ENCODE measurements at regions not wholly inside any gene's neighbourhood (a gene's known extent, or its start where the extent isn't known, plus 50 kb on each side); places are given as distances from the start of the nearest gene placed in this dataset.

GRCh38 chr12:19933924-19934323 lies 434.4 kb upstream of the PDE3A start:
- TF ChIP-seq EZH2phosphoT487 (IDR thresholded peaks at IDR 0.05; ENCODE audit: borderline replicate concordance, low read depth, low read length) (no peak), CTCF (conservative IDR thresholded peaks at IDR 0.05; ENCODE audit: low read length) (no peak)
- no peaks in the 10 kb centered on the region for H3K79me2 ChIP-seq (ENCODE audit: insufficient read depth, low read depth, low read length)
- CTCF ChIA-PET (ENCODE audit: unreplicated experiment) = no interaction called here
- POLR2A ChIA-PET = interaction anchor here (1.5 kb wide), 1 partner anchor 19 kb away, joined by 3 read pairs; no protein-coding TSS in a partner anchor
- H2AFZ ChIP-seq (ENCODE audit: low read length) = no peak overlapping the region
- no peak overlapping the region for H3K4me3 ChIP-seq (ENCODE audit: low read depth, low read length, poor library complexity, severe bottlenecking)
- intact Hi-C loops (cut with micrococcal nuclease; ENCODE audit: unreplicated experiment) = no loop called here
- H4K20me1 ChIP-seq (ENCODE audit: insufficient read depth, low read length) = no peaks in the 10 kb centered on the region
- H3K4me1 ChIP-seq (ENCODE audit: insufficient read depth, low read length, poor library complexity, severe bottlenecking) = no peaks in the 10 kb centered on the region
- H3K4me2 ChIP-seq (ENCODE audit: low read length) = no peak overlapping the region
- H3K9me3 ChIP-seq (ENCODE audit: low read length) = no peaks in the 10 kb centered on the region
- H3K9me2 ChIP-seq (ENCODE audit: insufficient read depth, low read length) = no peaks in the 10 kb centered on the region
- DNase-seq (ENCODE audit: low spot score) = no peak
- H3K27ac ChIP-seq (ENCODE audit: low read depth, low read length, poor library complexity, severe bottlenecking) = no peak overlapping the region
- no peaks in the 10 kb centered on the region for H3K36me3 ChIP-seq (ENCODE audit: insufficient read depth, low read length)
- BruUV-seq (replicated peaks) = no TSS peak

- H2AFZ ChIP-seq (ENCODE audit: low read length) = no peak overlapping the region
- H3K36me3 ChIP-seq (ENCODE audit: insufficient read depth, low read length) = no peaks in the 10 kb centered on the region
- TF ChIP-seq EZH2phosphoT487 (IDR thresholded peaks at IDR 0.05; ENCODE audit: borderline replicate concordance, low read depth, low read length) = no peak
- TF ChIP-seq CTCF (conservative IDR thresholded peaks at IDR 0.05; ENCODE audit: low read length) = no peak
- H3K4me3 ChIP-seq (ENCODE audit: low read depth, low read length, poor library complexity, severe bottlenecking) = no peak overlapping the region
- DNase-seq (ENCODE audit: low spot score) = no peak
- H3K79me2 ChIP-seq (ENCODE audit: insufficient read depth, low read depth, low read length) = no peaks in the 10 kb centered on the region
- no TSS peak for BruUV-seq (replicated peaks)
- no peaks in the 10 kb centered on the region for H3K9me3 ChIP-seq (ENCODE audit: low read length)
- CTCF ChIA-PET (ENCODE audit: unreplicated experiment) = no interaction called here
- intact Hi-C loops (cut with micrococcal nuclease; ENCODE audit: unreplicated experiment) = no loop called here
- no peak overlapping the region for H3K4me2 ChIP-seq (ENCODE audit: low read length)
- no peaks in the 10 kb centered on the region for H3K4me1 ChIP-seq (ENCODE audit: insufficient read depth, low read length, poor library complexity, severe bottlenecking)
- H4K20me1 ChIP-seq (ENCODE audit: insufficient read depth, low read length) = no peaks in the 10 kb centered on the region
- no peak overlapping the region for H3K27ac ChIP-seq (ENCODE audit: low read depth, low read length, poor library complexity, severe bottlenecking)
- POLR2A ChIA-PET = interaction anchor here (0.5 to 1.0 kb wide), 2 partner anchors 23 to 68 kb away, joined by 4 read pairs; no protein-coding TSS in a partner anchor
- no peaks in the 10 kb centered on the region for H3K9me2 ChIP-seq (ENCODE audit: insufficient read depth, low read length)
Observed at GRCh38 chr12:19937161-19937560, 431.2 kb upstream of the PDE3A start.

DNA sequence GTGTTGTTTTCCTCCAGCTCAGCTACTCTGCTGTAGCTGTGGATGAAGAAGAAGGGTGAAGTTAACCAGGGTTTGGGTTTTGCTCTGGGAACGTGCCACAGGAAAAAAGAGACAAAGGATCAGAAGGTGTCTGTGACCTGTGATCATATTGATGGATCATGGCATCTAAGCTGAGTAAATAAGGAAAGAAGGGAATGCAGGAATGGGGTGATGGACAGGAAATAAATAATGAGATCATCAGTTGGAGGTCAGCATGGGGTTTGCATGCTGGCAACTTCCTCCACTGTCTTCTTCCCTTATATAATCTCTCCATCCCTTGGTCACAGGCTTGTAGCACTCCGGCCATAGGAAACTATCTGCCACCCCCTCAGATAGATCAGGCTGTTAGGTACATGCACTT lies 430.3 kb upstream of the PDE3A start:
- intact Hi-C loops (cut with micrococcal nuclease; ENCODE audit: unreplicated experiment) = no loop called here
- Histone ChIP-seq H3K9me2 (ENCODE audit: insufficient read depth, low read length) (no peaks in the 10 kb centered on the region), H3K9me3 (ENCODE audit: low read length) (no peaks in the 10 kb centered on the region), H2AFZ (ENCODE audit: low read length) (no peak overlapping the region), H3K79me2 (ENCODE audit: insufficient read depth, low read depth, low read length) (no peaks in the 10 kb centered on the region), H3K4me1 (ENCODE audit: insufficient read depth, low read length, poor library complexity, severe bottlenecking) (no peaks in the 10 kb centered on the region), H3K36me3 (ENCODE audit: insufficient read depth, low read length) (no peaks in the 10 kb centered on the region), H4K20me1 (ENCODE audit: insufficient read depth, low read length) (no peaks in the 10 kb centered on the region), H3K27ac (ENCODE audit: low read depth, low read length, poor library complexity, severe bottlenecking) (no peak overlapping the region), H3K4me2 (ENCODE audit: low read length) (no peak overlapping the region), H3K4me3 (ENCODE audit: low read depth, low read length, poor library complexity, severe bottlenecking) (no peak overlapping the region)
- no peak for TF ChIP-seq CTCF (conservative IDR thresholded peaks at IDR 0.05; ENCODE audit: low read length)
- TF ChIP-seq EZH2phosphoT487 (IDR thresholded peaks at IDR 0.05; ENCODE audit: borderline replicate concordance, low read depth, low read length) = no peak
- ChIA-PET CTCF (ENCODE audit: unreplicated experiment) (no interaction called here), POLR2A (interaction anchor here (0.5 to 1.0 kb wide), 2 partner anchors 24 to 67 kb away, joined by 4 read pairs; no protein-coding TSS in a partner anchor)
- DNase-seq (ENCODE audit: low spot score) = no peak
- no TSS peak for BruUV-seq (replicated peaks)
